GM12878 (cell line): ENCODE measurements at regions not wholly inside any gene's neighbourhood (a gene's known extent, or its start where the extent isn't known, plus 50 kb on each side); places are given as distances from the start of the nearest gene placed in this dataset.

ENCODE experiments used
- ATAC-seq: fragments of 200-7000 bp; cut with Tn5 transposase; 3 replicates; pipeline ENCODE4 v1.9.1; 2020; ENCODE audit warnings: mild to moderate bottlenecking, moderate library complexity
- BruUV-seq: library from RNA; stranded (reverse); fragments of 400-500 nt; replicated peaks from 2 replicates; lab custom pipeline; 2021; lab: Mats Ljungman, UMichigan
- CTCF ChIA-PET: fragments of 300-600 bp; sonication (Branson Sonifier 250); formaldehyde crosslinking; extraction: SDS; loops from one replicate; lab custom pipeline; 2021; ENCODE audit warnings: inconsistent platforms; lab: Yijun Ruan, JAX
- POLR2A ChIA-PET: fragments of 350-600 bp; formaldehyde crosslinking; extraction: SDS; loops from one replicate; lab custom pipeline; 2021; ENCODE audit warnings: inconsistent platforms; lab: Charles Lee
- RAD21 ChIA-PET: fragments of 300-600 bp; sonication (Branson Sonifier 250); formaldehyde crosslinking; loops from one replicate; lab custom pipeline; 2023; ENCODE audit warnings: antibody characterized with exemption; ENCODE audit not compliant: unreplicated experiment; lab: Charles Lee
- SMC1A ChIA-PET: fragments of 300-600 bp; sonication (Branson Sonifier 250); formaldehyde crosslinking; loops from one replicate; lab custom pipeline; 2023; ENCODE audit not compliant: unreplicated experiment, uncharacterized antibody; lab: Charles Lee
- DNase-seq: peaks from one replicate; pipeline ENCODE4 v3.0.0-alpha.2; 2011; ENCODE audit warnings: low read depth, low spot score
- FAIRE-seq: peaks from 3 replicates; lab custom pipeline; 2011; peaks lifted over from hg19 to GRCh38; lab: Jason Lieb, UNC
- H2AFZ ChIP-seq: 2 replicates; pipeline ENCODE4 v1.6.0; 2011; ENCODE audit warnings: low read depth, low read length, control low read depth; ENCODE audit not compliant: control insufficient read depth
- H3K27ac ChIP-seq: 2 replicates; pipeline ENCODE4 v1.5.1; 2011; ENCODE audit warnings: control low read depth; ENCODE audit not compliant: control insufficient read depth, insufficient read depth
- H3K27me3 ChIP-seq, 2 experiments: replicated peaks in 1 of 2; 2 replicates each; pipeline versions ENCODE4 v1.6.0 to v1.6.1; 2011; ENCODE audit warnings: low read length in 1 of 2; ENCODE audit not compliant: control insufficient read depth in 2 of 2, insufficient read depth in 2 of 2
- H3K36me3 ChIP-seq, 2 experiments: 2 replicates each; pipeline ENCODE4 v1.5.1; 2011; ENCODE audit warnings: low read length in 1 of 2; ENCODE audit not compliant: control insufficient read depth in 2 of 2, insufficient read depth in 2 of 2
- H3K4me1 ChIP-seq: 2 replicates; pipeline ENCODE4 v1.6.1; 2011; ENCODE audit warnings: mild to moderate bottlenecking, low read length, moderate library complexity, mixed read lengths; ENCODE audit not compliant: control insufficient read depth, insufficient read depth
- H3K4me2 ChIP-seq: 2 replicates; pipeline ENCODE4 v1.6.0; 2011; ENCODE audit warnings: control low read depth; ENCODE audit not compliant: control insufficient read depth, insufficient read depth
- H3K4me3 ChIP-seq: fragments of 200-600 bp; sonication (generic); 2 replicates; pipeline ENCODE4 v1.5.1; 2016
- H3K79me2 ChIP-seq: 2 replicates; pipeline ENCODE4 v1.6.0; 2011; ENCODE audit warnings: low read length; ENCODE audit not compliant: control insufficient read depth, insufficient read depth
- H3K9ac ChIP-seq: 2 replicates; pipeline ENCODE4 v1.8.0; 2011; ENCODE audit warnings: low read length, control low read depth, mixed read lengths; ENCODE audit not compliant: control insufficient read depth, insufficient read depth
- H3K9me3 ChIP-seq: replicated peaks from 3 replicates; pipeline ENCODE4 v1.5.1; 2011; ENCODE audit warnings: mild to moderate bottlenecking, low read length; ENCODE audit not compliant: control insufficient read depth, insufficient read depth
- H4K20me1 ChIP-seq: 2 replicates; pipeline ENCODE4 v1.6.0; 2011; ENCODE audit not compliant: control insufficient read depth, insufficient read depth
- ASH2L ChIP-seq: fragments of 300-600, 200-600 bp; sonication (generic); IDR thresholded peaks from 2 replicates; pipeline ENCODE4 v1.6.1; 2017; ENCODE audit warnings: low read depth, mild to moderate bottlenecking, borderline replicate concordance
- BACH1 ChIP-seq: fragments of 450-650 bp; IDR thresholded peaks from 2 replicates; pipeline ENCODE4 v1.6.1; 2017; ENCODE audit warnings: mild to moderate bottlenecking, borderline replicate concordance
- CUX1 ChIP-seq: IDR thresholded peaks from 2 replicates; pipeline ENCODE4 v1.6.1; 2012; ENCODE audit warnings: improper control_type of control experiment, low read depth, low read length; ENCODE audit not compliant: insufficient replicate concordance
- ELK1 ChIP-seq: IDR thresholded peaks from 2 replicates; pipeline ENCODE4 v1.6.1; 2012; ENCODE audit warnings: low read depth, low read length, improper control_type of control experiment
- IKZF1 ChIP-seq: fragments of 450-650 bp; conservative IDR thresholded peaks from 2 replicates; pipeline ENCODE4 v1.6.1; 2017; ENCODE audit warnings: antibody characterized with exemption, mild to moderate bottlenecking
- IRF4 ChIP-seq: IDR thresholded peaks from 2 replicates; pipeline ENCODE4 v1.6.1; 2011; ENCODE audit warnings: low read depth, low read length
- KDM1A ChIP-seq: fragments of 200-600 bp; sonication (generic); IDR thresholded peaks from 2 replicates; pipeline ENCODE4 v1.6.1; 2016; ENCODE audit warnings: borderline replicate concordance
- NFIC ChIP-seq: IDR thresholded peaks from 2 replicates; pipeline ENCODE4 v1.6.1; 2012; ENCODE audit warnings: low read depth, mild to moderate bottlenecking, inconsistent platforms, low read length, moderate library complexity
- PRDM15 ChIP-seq: fragments of 450-650 bp; formaldehyde crosslinking; IDR thresholded peaks from 2 replicates; pipeline ENCODE4 v1.4.0; 2020; ENCODE audit warnings: mild to moderate bottlenecking, moderate library complexity
- TCF3 ChIP-seq: IDR thresholded peaks from 2 replicates; pipeline ENCODE4 v1.6.1; 2012; ENCODE audit warnings: low read depth, mild to moderate bottlenecking, low read length, borderline replicate concordance; ENCODE audit not compliant: insufficient read depth
- USF2 ChIP-seq: IDR thresholded peaks from 2 replicates; pipeline ENCODE4 v1.6.1; 2011; ENCODE audit warnings: low read depth, low read length, improper control_type of control experiment, borderline replicate concordance
- ZZZ3 ChIP-seq: IDR thresholded peaks from 2 replicates; pipeline ENCODE4 v1.6.1; 2011; ENCODE audit warnings: low read depth; ENCODE audit not compliant: control insufficient read depth, insufficient read length
- WGBS: methylation state at CpG from one replicate; pipeline ENCODE4 v1.1.6; 2016; ENCODE audit warnings: low lambda C conversion rate; ENCODE audit not compliant: insufficient replicate concordance, insufficient coverage; ENCODE audit errors: missing lambda C conversion rate; 5-methylcytosine and 5-hydroxymethylcytosine counted together
- in situ Hi-C: fragments of 300-500 bp; cut with MboI; formaldehyde crosslinking; loops from 9 replicates; pipeline ENCODE4 v1.14.3; 2018; ENCODE audit warnings: mixed read lengths
- intact Hi-C: fragments of 100-400 bp; cut with micrococcal nuclease; formaldehyde crosslinking; loops from one replicate; pipeline ENCODE4 v1.14.2; 2022; ENCODE audit not compliant: unreplicated experiment

- no peak for TF ChIP-seq PRDM15 (CRISPR knock-in tag)
These were observed 160.9 kb downstream of the TBX15 start (continued) for GRCh38 chr1:118827207-118827606.

- ChIA-PET POLR2A (no interaction called here), SMC1A (interaction anchor here (0.9 kb wide), 1 partner anchor 173 kb away, joined by 3 read pairs; no protein-coding TSS in a partner anchor), CTCF (interaction anchor here (1.0 kb wide), 2 partner anchors 12 to 90 kb away, joined by 3 to 4 read pairs; no protein-coding TSS in a partner anchor), RAD21 (no interaction called here)
- Histone ChIP-seq H3K79me2 (no peaks in the 10 kb centered on the region), H4K20me1 (no peaks in the 10 kb centered on the region), H3K4me3 (no peak overlapping the region), H3K36me3 (no peaks in the 10 kb centered on the region), H3K9ac (no peak overlapping the region), H3K27ac (no peak overlapping the region), H3K4me2 (no peak overlapping the region), H3K4me1 (no peaks in the 10 kb centered on the region), H2AFZ (no peak overlapping the region), H3K9me3 (no peaks in the 10 kb centered on the region), H3K27me3 (no peaks in the 10 kb centered on the region)
- no TSS peak for BruUV-seq
- FAIRE-seq: no peak
- 62% methylated on average over 3 of the region's 3 CpGs for WGBS
- in situ Hi-C loops: no loop called here
- intact Hi-C loops: no loop called here
- ATAC-seq: no peak
- no peak for DNase-seq
- no peak for TF ChIP-seq CUX1
- TF ChIP-seq IRF4: no peak
- TF ChIP-seq KDM1A: no peak
- TF ChIP-seq USF2: no peak
- no peak for TF ChIP-seq IKZF1
- TF ChIP-seq TCF3: no peak
- TF ChIP-seq ASH2L: no peak
- TF ChIP-seq ELK1: no peak
- TF ChIP-seq BACH1: no peak
- no peak for TF ChIP-seq ZZZ3
- TF ChIP-seq NFIC: no peak
These were observed 161.5 kb downstream of the TBX15 start for GRCh38 chr1:118826669-118827068.
